Neural progenitor cell (in vitro differentiated cells): ENCODE measurements at regions not wholly inside any gene's neighbourhood (a gene's known extent, or its start where the extent isn't known, plus 50 kb on each side); places are given as distances from the start of the nearest gene placed in this dataset.

ENCODE experiments used
- CTCF ChIP-seq: fragments of 200-600 bp; sonication (generic); IDR thresholded peaks from 2 replicates; pipeline ENCODE4 v1.5.1; 2017; ENCODE audit warnings: antibody characterized with exemption, mild to moderate bottlenecking
- EZH2 ChIP-seq: fragments of 200-600 bp; sonication (generic); IDR thresholded peaks from 2 replicates; pipeline ENCODE4 v1.6.1; 2017; ENCODE audit warnings: antibody characterized with exemption, mild to moderate bottlenecking, moderate library complexity
- EZH2phosphoT487 ChIP-seq: fragments of 200-600 bp; sonication (generic); IDR thresholded peaks from 2 replicates; pipeline ENCODE4 v1.6.1; 2017; ENCODE audit warnings: antibody characterized with exemption

- TF ChIP-seq CTCF (no peak), EZH2 (no peak), EZH2phosphoT487 (no peak)
Observed at GRCh38 chr2:160613466-160614153, 120.0 kb upstream of the RBMS1 start.
